Fibroblast of lung (primary cell): ENCODE measurements at regions not wholly inside any gene's neighbourhood (a gene's known extent, or its start where the extent isn't known, plus 50 kb on each side); places are given as distances from the start of the nearest gene placed in this dataset.

Experiments used
- DNase-seq, 2 donors: peaks; one replicate each; pipeline versions ENCODE4 v3.0.0 to v3.0.0-alpha.2; 2010; ENCODE audit warnings: low read depth in 2 of 2
- H2AFZ ChIP-seq: 2 replicates; pipeline ENCODE4 v1.5.1; 2012; ENCODE audit warnings: low read length, control low read depth, inconsistent platforms
- H3K27ac ChIP-seq: 2 replicates; pipeline ENCODE4 v1.5.1; 2011; ENCODE audit warnings: low read length, control low read depth; ENCODE audit not compliant: insufficient read depth
- H3K27me3 ChIP-seq: 2 replicates; pipeline ENCODE4 v1.5.1; 2011; ENCODE audit warnings: mild to moderate bottlenecking, low read length; ENCODE audit not compliant: control insufficient read depth, insufficient read depth
- H3K36me3 ChIP-seq: 2 replicates; pipeline ENCODE4 v1.5.1; 2011; ENCODE audit warnings: low read length; ENCODE audit not compliant: control insufficient read depth, insufficient read depth
- H3K4me1 ChIP-seq: 2 replicates; pipeline ENCODE4 v1.5.1; 2011; ENCODE audit warnings: low read length; ENCODE audit not compliant: control insufficient read depth, insufficient read depth; ENCODE audit errors: extremely low read depth
- H3K4me2 ChIP-seq: 2 replicates; pipeline ENCODE4 v1.5.1; 2011; ENCODE audit warnings: low read length, control low read depth; ENCODE audit not compliant: insufficient read depth; ENCODE audit errors: extremely low read depth
- H3K4me3 ChIP-seq, 4 experiments: fragments of 200-600 bp in 1 of 4; sonication (generic) in 1 of 4; replicated peaks in 1 of 4; 2 replicates each; pipeline ENCODE4 v1.5.1; 2011 to 2016; ENCODE audit warnings: low read length in 4 of 4, low read depth in 3 of 4, mild to moderate bottlenecking in 3 of 4, control low read depth in 2 of 4, inconsistent platforms in 1 of 4, mixed read lengths in 1 of 4; ENCODE audit not compliant: insufficient read depth in 1 of 4; ENCODE audit errors: control extremely low read depth in 1 of 4
- H3K79me2 ChIP-seq: 2 replicates; pipeline ENCODE4 v1.5.1; 2012; ENCODE audit warnings: mild to moderate bottlenecking, low read length, inconsistent platforms; ENCODE audit not compliant: control insufficient read depth, insufficient read depth
- H3K9ac ChIP-seq: 2 replicates; pipeline ENCODE4 v1.5.1; 2011; ENCODE audit warnings: mild to moderate bottlenecking, low read length, control low read depth; ENCODE audit not compliant: insufficient read depth
- H3K9me3 ChIP-seq: 2 replicates; pipeline ENCODE4 v1.5.1; 2012; ENCODE audit warnings: low read depth, low read length; ENCODE audit not compliant: control insufficient read depth, insufficient read depth
- H4K20me1 ChIP-seq: 2 replicates; pipeline ENCODE4 v1.5.1; 2011; ENCODE audit warnings: low read length; ENCODE audit not compliant: control insufficient read depth, insufficient read depth; ENCODE audit errors: extremely low read depth
- CTCF ChIP-seq, 2 donors: IDR thresholded peaks in 1 of 2; conservative IDR thresholded peaks in 1 of 2; 1 replicate in 1 of 2; 2 replicates in 1 of 2; pipeline ENCODE4 v1.5.1; 2011 to 2012; ENCODE audit warnings: low read length in 2 of 2, control low read depth in 1 of 2, inconsistent platforms in 1 of 2, low read depth in 1 of 2, mild to moderate bottlenecking in 1 of 2
- EZH2 ChIP-seq: IDR thresholded peaks from 2 replicates; pipeline ENCODE4 v1.5.1; 2012; ENCODE audit warnings: low read length, control low read depth, mild to moderate bottlenecking; ENCODE audit errors: missing control alignments

- H3K27me3 ChIP-seq: no peaks in the 10 kb centered on the region
- DNase-seq: no peak
- no peak overlapping the region for H2AFZ ChIP-seq
- H4K20me1 ChIP-seq: no peaks in the 10 kb centered on the region
- TF ChIP-seq CTCF (conservative IDR thresholded peaks at IDR 0.05 in 1 of 2, IDR thresholded peaks at IDR 0.05 in 1 of 2; ENCODE audit: low read depth in 1 of 2, low read length in 2 of 2) (no peak), EZH2 (no peak)
- H3K9ac ChIP-seq: no peak overlapping the region
- H3K9me3 ChIP-seq: no peaks in the 10 kb centered on the region
- no peaks in the 10 kb centered on the region for H3K79me2 ChIP-seq
- H3K36me3 ChIP-seq: no peaks in the 10 kb centered on the region
- H3K4me2 ChIP-seq: no peak overlapping the region
- no peak overlapping the region for H3K4me3 ChIP-seq
- H3K27ac ChIP-seq: no peak overlapping the region
- no peaks in the 10 kb centered on the region for H3K4me1 ChIP-seq
These were observed 60.9 kb upstream of the KAT6B start for GRCh38 chr10:74765465-74765975.

- Histone ChIP-seq H3K9me3 (no peaks in the 10 kb centered on the region), H3K4me3 (no peak overlapping the region), H3K9ac (no peak overlapping the region), H3K4me1 (no peaks in the 10 kb centered on the region), H3K27me3 (no peaks in the 10 kb centered on the region), H2AFZ (no peak overlapping the region), H3K27ac (no peak overlapping the region), H3K36me3 (no peaks in the 10 kb centered on the region), H3K79me2 (no peaks in the 10 kb centered on the region), H4K20me1 (no peaks in the 10 kb centered on the region), H3K4me2 (no peak overlapping the region)
- no peak for TF ChIP-seq CTCF (conservative IDR thresholded peaks at IDR 0.05 in 1 of 2, IDR thresholded peaks at IDR 0.05 in 1 of 2; ENCODE audit: low read depth in 1 of 2, low read length in 2 of 2)
- no peak for TF ChIP-seq EZH2
- peak in 1 of 2 donors; percentile 13 for DNase-seq
These were observed 59.9 kb upstream of the KAT6B start for GRCh38 chr10:74766501-74766900.

- no peak for DNase-seq
- Histone ChIP-seq H3K4me1 (no peaks in the 10 kb centered on the region), H3K36me3 (no peaks in the 10 kb centered on the region), H3K4me2 (no peak overlapping the region), H3K27ac (no peak overlapping the region), H3K27me3 (no peaks in the 10 kb centered on the region), H3K9ac (no peak overlapping the region), H3K4me3 (no peak overlapping the region), H2AFZ (no peak overlapping the region), H3K9me3 (no peaks in the 10 kb centered on the region), H3K79me2 (no peaks in the 10 kb centered on the region), H4K20me1 (no peaks in the 10 kb centered on the region)
- TF ChIP-seq EZH2 (no peak), CTCF (conservative IDR thresholded peaks at IDR 0.05 in 1 of 2, IDR thresholded peaks at IDR 0.05 in 1 of 2; ENCODE audit: low read depth in 1 of 2, low read length in 2 of 2) (no peak)
These were observed 56.0 kb upstream of the KAT6B start for GRCh38 chr10:74770400-74770799.
